NCI-H748 treated with DMSO at 0.1 percent for 48 hours (cell line): ENCODE measurements at regions not wholly inside any gene's neighbourhood (a gene's known extent, or its start where the extent isn't known, plus 50 kb on each side); places are given as distances from the start of the nearest gene placed in this dataset.

Experiments
- DNase-seq: peaks from one replicate; lab custom pipeline; 2025; lab: John Stamatoyannopoulos, UW

DNA sequence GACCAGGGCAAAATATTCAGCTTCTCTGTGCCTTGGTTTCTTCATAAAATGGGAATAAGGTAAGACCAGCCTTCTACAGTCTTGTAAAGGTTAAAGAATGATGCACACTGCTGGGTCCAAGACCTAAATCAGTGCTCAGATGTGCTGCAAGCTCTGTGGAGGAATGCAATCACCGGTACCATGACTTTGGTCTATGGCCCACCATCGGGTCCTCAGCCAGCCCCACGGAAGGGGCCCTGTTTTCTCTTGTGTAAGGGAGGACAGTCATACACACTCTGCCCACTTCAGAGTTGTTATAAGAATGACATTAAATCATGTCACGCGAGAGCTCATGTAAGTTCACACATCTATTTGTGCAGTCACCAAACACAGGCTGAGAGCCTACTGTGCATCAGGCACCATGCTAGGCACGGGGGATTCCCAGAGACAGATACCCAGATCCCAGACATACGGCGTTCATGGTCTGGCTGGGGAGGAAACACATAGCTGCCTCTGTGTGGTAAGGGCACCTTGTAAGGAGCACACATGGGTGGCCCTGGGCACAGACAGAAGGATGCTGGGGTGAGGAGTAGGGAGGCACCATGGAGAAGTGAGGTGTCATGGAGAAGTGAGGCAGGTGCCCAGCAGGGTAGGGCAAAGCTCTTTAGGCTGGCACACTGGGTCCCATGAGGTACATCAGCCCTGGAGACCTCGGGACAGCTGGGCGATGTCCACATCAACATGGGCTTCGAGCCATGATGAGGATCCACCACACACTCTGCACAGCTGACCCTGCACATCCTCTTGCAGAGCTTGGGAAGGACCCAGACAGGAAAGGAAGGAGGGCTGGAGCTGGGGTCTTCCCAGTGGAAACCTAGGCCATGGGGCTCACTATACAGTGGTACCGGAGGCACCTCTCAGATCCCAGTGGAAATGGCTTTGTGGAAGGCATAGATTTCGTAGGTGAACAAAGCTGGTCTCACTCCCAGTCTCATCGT, 190.4 kb upstream of the DIO3 start:
- DNase-seq: no peak

DNA sequence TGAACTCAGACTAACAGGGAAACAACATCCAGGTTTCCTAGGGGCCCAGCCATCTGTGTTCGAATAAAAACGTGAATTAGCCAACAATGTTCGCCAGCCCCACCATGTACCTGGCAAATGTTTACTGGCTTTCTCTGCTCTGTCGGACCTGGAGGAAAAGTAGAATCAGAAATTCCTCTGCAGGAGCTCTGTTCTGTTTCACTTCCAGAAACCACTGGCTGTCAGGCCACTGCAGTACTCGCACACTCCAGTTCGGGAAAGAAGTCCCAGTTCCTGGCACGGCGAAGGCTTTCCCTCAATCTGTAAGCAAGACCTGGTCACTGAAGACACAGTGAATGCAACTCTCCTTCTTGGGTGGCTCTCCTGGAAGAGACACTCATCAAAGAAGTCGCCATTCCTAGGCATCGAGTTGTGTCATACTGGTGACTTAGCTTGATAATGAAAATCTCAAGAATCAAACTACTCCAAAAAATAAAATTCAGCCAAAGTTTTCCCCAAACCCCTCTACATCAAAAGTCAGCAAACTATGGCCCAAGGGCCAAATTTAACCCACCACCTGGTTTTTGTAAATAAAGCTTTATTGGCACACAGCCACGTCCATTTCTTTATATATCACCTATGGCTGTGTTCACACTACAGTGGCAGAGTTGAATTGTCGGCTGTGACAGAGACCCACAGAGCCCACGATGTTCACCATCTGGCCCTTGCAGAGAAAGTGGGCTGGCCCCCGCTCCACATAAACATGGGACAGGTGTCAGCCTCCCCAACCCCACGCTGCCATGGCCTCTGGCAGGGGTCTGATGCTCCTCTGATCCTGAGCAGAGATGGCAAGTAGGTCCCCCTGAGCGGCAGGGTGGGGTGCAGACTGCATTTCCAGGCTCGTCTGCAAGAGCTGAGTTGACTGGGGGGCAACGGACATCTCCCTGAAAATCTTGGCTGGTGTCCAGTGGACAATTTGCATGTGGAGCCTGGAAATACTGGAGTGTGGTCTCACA, 189.2 kb upstream of the DIO3 start:
- no peak for DNase-seq

DNA sequence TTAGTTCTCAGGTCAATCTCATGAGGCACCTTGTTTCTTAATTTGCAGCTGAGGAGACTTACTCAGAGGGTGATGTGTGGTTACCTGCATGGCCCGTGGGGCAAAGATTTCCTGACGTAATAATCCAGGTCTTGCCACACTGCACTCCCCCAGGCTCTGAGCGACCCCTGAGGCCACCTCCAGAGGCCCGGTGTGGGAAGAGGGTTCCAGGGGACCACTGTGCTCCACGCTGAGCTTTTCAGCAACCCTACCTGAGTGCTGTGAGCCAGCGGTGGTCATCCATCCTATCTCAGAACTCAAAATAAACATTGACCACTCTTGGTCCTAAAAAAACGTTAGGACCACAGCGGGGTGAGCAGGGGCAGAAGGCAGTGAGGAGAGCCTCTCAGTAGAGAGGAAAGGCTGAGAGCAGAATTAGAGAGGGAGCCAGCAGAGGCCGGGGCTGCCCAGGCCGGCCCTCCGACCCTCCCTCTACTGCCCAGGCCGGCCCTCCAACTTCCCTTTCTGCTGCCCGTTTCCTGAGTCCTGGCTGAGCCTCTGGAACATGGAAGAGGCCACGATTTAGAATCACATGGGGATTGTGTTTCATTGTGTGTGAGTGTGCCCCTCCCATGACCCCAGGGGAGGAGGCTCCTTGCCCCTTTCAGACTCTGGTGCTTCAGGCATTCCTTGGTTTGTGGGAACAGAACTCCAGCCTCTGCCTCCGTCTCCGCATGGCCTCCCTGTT, 188.2 kb upstream of the DIO3 start:
- DNase-seq: no peak

GRCh38 chr14:101373690-101374295, 187.5 kb upstream of the DIO3 start:
- DNase-seq: no peak

DNA sequence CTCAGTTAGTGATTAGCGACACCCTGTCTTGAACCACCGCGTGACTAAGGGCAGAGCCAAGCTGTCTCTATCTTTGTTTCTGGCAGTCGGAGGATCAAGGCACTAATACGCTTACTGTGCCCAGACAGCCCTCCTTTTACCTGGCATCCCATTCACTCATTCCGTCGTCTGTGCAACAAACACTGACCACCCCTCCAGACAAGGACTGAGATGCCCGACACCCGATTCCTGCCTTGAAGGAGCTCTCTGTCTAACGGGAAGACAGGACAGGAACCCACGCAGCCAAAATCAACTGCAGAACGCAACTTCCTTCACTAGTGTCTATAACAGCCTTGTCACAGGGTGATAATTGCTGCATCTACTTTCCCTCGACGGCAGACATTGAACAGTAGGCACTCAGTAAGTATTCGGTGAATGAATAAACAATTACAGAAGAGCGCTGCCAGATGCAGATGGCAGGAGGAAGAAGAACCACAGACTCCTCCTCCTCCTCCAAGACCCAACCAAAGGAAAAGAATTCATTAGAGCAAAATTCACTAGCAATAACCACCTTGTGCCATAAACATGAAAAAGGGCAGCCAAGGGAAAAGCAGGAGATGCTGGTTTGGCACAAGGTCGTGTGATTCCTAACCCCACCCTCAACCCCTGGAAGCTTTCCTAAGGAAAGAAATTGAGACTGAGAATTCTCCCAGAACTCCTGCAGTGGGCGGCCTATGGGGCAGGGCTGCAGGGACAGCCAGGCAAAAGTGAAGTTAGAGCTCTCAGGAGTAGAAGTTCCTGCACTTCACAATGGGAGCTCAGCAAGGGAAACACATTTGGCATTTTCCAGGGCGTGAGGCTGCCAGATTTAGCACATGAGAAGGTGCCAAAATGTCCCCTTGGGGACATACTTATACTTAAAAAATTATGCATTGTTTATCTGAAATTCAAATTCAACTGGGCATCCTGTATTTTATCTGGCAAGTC, 186.6 kb upstream of the DIO3 start:
- DNase-seq: no peak

DNA sequence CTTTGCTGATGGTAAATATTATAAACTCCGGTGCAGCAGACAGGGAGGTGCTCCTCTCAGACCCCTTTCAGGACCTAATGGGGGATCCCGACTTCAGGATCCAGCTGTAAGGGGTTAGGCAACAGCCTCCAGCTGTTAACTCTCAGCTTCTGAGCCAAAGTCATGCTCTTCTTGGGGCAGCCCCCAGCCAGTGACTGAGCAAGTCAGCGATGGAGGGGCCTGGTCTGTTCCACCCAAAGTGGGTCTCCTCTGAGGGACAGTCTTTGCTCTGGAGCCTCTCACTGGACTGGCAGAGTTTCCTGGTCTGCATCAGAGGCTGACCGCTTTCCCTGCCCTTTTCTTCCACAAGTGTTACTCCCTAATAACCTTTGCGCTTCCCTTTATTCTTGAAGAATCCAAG, 184.2 kb upstream of the DIO3 start:
- no peak for DNase-seq

DNA sequence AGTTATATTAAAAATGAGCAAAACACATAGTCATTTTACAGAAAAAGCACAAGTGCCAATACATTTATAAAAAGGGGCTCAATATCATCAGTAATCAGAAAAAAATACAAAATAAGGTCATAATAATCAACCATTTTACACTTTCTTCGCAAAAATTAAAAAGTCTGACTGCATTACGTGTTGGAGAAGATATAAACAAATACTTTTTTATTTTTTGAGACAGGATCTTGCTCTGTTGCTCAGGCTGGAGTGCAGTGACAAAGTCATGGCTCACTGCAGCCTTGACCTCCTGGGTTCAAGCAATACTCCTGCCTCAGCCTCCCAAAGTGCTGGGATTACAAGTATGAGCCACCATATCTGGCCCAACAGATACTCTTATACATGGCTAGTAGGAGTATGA, 181.5 kb upstream of the DIO3 start:
- DNase-seq: no peak

DNA sequence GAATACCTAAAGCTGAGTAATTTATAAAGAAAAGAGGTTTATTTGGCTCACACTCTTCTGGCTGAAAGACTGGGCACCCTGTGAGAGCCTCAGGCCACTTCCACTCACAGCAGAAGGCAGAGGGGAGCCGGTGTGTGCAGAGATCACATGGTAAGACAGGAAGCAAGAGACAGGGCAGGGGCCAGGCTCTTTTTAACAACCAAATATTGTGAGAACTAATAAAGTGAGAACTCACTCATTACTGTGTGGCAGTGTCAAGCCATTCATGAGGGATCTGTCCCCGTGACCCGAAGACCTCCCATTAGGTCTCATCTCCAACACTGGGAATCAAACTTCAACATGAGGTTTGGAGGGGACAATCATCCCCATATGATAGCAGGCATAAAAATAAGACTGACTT, 180.8 kb upstream of the DIO3 start:
- DNase-seq: no peak

- DNase-seq: no peak
Measured at GRCh38 chr14:101380940-101381339, 180.4 kb upstream of the DIO3 start.

- no peak for DNase-seq
Measured at GRCh38 chr14:101383737-101384338, 177.5 kb upstream of the DIO3 start.

- DNase-seq: no peak
Measured at GRCh38 chr14:101394374-101394773, 166.9 kb upstream of the DIO3 start.

DNA sequence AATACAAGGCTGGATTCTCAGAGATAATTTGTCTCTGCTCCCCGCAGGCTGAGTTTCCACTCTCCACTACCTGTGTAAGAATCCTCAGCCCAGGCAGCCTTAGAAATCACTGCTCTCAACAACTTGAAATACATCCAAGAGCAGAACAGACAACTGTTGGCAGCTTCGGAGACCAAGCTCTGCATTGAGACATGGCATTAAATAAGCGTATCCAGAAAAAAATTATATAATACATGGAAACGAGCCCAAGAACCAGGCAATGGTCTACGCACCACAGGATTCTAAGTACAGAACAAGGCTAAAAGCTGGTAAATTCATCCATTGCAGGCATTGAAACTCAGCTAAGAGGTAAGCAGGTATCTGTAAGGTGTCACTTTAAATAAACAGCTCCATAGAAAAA, 165.5 kb upstream of the DIO3 start:
- DNase-seq: no peak

GRCh38 chr14:101397206-101397605, 164.1 kb upstream of the DIO3 start:
- no peak for DNase-seq

DNA sequence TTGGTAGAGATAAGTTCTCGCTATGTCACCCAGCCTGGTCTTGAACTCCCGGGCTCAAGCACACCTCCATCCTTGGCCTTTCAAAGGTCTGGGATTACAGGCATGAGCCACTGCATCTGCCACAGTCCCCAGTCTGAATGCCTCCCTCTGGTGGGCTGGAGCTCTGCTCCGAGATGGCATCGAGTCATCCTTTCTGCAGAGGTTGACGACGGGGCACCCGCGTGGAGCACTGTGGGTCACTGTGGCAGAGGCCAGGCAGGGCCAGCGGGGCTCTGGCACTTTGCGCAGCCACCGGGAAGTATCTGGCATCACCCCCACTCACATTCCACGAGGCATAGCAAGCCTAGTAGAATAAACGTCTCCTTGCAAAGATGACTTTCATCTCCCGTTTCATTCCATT, 163.3 kb upstream of the DIO3 start:
- no peak for DNase-seq

GRCh38 chr14:101399737-101400517, 161.4 kb upstream of the DIO3 start:
- DNase-seq: no peak

GRCh38 chr14:101400830-101401229, 160.5 kb upstream of the DIO3 start:
- DNase-seq: no peak

DNA sequence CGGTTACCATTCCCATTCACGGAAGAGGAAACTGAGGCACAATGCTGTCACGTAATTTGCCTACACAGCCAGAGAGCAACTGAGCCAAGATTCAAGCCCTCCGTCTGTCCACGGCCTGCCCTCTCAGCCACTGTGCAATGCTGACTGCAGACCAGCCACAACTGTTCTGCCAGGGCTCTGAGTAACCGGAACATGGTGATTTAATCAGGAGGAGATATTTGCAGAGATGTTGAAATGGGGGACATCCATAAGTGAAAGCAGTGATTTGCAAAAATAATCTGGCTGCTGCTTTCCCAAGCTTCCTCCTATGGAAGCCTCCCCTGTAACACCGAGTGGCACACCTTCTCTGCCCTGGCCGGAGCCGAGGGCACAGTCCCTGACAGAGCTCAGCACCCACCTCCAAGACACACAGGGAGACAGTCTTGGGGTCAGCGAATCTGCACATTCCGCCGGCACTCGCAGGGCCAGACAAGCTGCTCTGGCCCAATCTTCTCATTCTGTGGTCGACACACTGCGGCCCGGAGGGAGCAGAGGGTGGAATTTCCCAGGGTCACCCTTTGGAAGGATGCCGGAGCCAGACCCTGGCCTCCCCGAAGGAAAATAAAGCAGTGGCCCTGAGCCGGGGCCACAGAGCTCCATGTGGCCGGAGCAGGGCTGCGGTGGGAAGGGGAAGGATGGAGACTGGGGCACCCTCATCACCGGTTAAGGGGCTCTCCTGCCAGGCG, 158.2 kb upstream of the DIO3 start:
- DNase-seq: no peak

- DNase-seq: no peak
Measured at GRCh38 chr14:101404426-101405170, 156.7 kb upstream of the DIO3 start.
